NCI-H82 treated with DMSO at 0.1 percent for 48 hours (cell line): ENCODE measurements at regions not wholly inside any gene's neighbourhood (a gene's known extent, or its start where the extent isn't known, plus 50 kb on each side); places are given as distances from the start of the nearest gene placed in this dataset.

ENCODE experiments used
- DNase-seq: peaks from one replicate; lab custom pipeline; 2025; ENCODE audit not compliant: unreplicated experiment; lab: John Stamatoyannopoulos, UW

DNA sequence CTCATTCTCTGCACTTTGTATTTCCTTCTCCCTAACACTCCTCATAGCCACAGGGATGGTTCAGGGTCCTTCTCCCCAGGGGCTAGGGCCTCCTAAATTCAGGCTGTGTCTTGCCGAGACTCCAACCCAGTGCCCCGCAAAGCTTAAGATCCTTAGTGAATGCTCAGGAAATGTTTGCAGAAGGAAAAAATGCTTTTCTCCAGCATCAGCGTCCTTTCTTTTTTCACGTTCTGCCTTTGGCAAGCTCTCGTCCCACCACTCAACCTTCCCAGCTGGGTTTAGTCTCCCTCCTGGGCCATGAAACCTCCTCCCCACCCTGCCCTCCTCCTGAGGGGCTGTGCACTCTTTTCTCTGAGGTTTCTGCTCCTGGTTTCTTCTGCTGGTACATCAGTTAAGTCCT is 503.8 kb upstream of the B3GAT1 start:
- DNase-seq = no peak

DNA sequence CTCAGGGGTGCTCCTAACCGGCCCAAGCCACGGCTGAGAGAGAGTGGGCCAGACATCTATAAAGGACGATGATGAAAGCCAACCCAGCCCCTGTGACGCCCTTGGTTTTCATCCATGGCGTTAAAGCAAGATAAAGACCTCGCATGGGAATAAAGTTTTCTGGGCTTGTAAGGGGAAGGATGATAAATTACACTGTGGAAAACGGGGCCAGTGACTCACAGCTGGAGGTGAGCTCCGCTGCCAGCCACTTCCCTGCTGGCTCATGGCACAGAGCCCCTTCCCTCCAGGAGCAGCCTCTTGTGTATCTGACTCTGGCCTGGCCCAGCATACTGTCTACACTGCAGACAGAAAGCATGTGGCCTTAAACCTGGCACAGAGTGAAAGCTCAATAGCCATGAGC is 503.2 kb upstream of the B3GAT1 start:
- DNase-seq = no peak

DNA sequence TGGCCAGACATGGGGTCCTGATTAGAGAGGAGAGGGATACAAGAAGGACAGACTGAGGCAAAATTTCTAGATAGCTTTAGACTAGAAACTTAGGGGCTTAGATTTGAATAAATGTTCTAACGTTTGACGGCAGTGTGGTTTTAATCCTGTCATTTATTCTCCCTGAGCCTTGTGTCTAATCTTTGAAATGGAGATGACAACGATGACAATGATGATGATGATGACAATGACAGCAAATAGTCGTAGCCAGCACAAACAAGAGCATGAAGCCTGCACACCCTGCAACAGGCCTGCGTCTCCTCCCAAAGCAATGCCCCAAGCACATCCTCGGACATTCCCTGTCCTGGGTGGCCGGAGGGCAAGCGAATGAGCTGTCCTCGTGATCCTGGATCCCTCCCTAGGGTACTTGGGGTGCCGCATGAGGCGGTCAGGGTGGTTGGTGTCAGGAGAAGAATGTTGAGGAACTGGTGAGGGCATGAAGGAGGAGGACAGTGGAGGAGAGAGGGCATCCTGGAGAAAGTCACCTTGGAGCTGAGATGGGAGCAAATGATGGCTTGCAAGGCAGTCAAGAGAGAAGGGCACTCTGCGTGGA is 502.1 kb upstream of the B3GAT1 start:
- DNase-seq = no peak

DNA sequence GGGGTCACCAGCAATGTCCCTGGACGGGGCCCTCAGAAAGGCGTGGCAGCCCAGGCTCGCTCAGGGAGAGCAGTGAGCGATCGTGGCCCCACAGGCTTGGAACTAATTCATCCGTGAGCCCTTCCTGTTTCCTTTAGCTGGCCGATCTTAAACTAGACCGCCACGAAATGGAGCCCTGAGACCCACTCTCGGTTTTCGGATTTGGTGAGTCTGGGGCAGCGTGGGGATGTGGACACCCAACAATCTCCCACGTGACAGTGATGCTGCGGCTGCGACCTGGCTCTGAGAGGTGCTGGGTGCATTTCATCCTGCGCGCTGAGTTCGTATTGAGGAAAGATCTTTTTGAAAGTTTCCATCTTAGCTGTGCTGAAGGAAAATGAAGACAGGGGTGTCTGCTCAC is 501.3 kb upstream of the B3GAT1 start:
- no peak for DNase-seq

DNA sequence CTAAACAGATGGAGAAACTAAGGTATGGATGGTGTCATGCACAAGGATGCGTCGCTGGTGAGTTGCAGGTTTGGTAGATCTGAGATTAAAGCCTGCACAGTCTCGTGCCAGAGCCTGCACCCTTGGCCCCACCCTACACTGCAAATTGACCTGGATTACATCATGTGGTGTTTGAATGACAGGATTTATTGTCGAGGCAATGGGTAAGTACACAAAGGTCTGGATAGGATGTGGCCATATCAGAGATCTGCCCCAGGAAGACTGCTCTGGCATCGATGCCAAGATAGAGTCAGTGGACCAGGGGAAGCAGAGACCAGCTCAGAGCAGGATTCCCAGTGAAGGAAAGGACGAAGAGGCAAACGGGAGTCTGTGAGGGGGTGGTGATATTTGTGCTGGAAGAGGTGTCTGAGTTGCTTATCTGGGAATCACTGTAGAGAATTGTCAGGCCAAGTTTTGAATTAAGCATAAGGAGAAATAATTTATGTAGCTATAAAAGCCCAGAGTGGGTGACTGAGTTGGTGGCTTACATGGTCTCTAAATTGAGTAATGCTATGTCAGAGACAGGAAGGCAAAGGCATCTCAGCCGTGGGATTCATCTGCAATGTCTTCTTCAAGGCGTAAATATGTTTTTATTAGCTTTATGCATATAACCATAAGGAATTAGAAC is 499.6 kb upstream of the B3GAT1 start:
- DNase-seq = no peak

DNA sequence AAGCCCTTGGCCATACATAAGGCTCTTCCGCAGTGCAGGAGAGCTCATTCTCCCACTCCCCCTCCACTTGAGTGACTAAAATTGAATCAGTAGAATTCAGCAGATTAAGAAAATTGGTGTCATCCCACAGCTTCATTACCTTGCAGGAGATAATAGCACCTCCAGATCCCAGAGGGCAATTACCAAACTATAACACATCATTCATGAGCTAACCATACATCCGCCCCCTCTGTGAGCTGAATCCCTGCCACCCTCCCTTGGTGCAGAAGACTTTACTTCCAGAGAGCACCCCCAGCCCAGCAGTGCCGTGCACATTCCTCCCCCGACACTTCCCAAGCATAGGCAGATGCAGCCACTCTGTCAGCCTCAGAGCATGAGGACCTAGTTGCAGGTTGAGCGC is 496.5 kb upstream of the B3GAT1 start:
- no peak for DNase-seq

DNA sequence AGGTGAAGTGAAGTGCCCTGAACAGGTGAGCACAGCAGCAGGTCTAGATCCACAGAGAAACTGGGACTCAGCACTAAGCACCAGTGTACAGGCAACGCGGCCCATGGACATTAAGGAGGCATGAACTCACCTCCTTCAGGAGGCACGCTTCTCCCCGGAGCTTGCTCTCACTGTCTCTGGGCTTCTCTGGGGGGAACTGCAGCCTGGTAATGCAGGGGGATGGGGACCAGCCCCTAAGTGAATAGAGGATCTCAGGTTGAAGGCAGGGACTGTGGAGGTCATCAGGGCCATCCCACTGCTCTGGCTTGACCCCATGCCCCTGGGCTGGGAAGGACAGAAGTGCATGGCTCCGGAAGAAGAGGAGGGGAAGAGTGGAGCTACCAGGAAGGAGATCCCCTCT is 495.6 kb upstream of the B3GAT1 start:
- DNase-seq = no peak

DNA sequence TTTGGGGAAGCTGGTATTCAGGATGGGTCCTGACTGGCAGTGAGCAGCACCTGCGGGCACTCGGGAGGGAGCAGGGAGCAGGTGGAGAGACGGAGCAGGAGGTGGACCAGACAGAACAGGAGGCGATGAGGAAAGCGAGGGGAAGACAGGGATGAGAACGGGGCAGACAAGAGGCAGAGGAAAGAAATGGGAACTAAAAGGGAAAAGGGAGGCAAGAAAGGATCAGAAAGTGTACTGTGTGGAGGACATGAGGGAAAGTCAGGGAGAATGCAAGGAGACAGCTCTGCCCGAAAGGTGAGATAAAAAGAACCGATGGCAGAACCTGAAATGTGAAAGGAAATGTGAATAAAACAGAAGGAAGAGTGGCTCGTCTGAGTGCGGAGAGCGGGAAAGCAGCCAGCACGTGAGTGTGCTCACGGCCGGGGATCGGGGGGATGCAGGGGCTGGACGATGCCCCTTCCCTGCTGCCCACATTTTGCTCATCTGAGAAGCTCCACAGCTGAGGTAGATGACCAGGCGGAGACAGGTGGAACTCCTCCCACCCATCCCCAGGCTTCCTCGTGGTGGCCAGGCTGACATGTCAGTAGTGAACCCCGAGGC is 494.4 kb upstream of the B3GAT1 start:
- no peak for DNase-seq

DNA sequence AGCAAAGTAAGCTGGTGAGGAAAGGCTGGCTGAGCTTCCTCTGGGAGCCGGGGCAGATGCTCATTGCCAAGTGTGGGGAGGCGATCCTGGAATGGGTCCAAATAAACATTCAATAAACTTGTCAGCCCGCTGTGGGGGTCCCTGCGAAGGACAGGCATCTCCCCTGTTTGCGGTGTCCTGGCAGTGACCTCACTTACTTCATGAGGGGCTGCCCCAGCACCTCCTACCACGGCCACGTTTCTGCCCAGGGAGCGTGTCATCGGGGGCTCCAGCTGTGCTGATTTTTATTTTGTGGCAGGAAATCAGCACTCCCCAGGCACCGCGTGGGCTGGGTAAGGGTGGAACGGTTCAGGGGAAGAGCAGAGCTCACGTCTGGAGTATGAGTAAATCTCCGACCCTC is 493.9 kb upstream of the B3GAT1 start:
- no peak for DNase-seq

DNA sequence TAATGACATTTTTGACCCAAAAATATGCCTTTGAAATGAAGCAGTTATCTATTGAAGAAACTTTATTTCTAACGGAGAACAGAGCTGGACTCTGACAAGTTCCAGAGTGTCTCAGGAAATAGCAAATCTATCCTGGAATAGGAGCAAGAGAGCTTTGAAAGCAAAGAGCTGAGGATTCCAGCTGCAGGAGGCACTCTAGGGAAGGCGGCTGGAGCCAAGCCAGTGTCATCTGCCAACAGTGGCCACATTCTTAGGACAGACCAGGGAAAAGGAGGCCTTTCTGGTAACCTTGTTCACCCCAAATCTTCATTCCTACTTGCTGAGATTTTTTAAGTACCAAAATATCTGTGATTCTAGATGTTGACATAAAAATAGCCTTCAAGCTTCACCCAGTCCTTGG is 493.5 kb upstream of the B3GAT1 start:
- DNase-seq = no peak

DNA sequence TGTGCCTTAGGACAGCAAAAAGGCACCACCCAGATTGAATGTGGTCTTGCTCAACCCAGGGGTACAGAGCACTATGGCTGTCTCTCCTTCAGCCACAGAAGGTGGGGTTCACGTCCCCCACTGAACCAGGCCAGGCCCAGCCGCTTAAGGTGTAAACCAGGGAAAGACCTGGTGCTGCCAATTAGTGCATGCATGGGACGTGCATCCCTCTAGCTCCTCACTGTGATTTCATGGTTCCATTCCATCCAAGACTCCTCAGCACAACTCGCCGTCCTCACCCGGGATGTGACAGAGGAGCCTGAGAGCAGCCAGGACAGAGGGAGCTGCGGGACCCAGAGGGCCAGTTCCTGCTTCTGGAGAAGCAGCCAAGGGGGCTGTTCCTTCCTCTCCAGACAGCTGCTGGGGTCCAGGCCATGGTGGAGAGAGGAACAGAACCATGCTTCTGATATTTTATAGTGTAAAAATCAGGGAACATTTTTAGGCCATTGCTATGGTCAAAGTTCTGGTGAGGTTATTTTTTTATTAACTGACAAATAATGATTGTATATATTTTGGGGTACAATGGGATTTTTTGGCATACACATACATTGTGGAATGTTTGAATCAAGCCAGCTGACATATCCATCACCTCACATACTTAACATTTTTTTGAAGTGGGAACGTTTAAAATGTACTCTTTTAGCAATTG is 492.2 kb upstream of the B3GAT1 start:
- DNase-seq = no peak

DNA sequence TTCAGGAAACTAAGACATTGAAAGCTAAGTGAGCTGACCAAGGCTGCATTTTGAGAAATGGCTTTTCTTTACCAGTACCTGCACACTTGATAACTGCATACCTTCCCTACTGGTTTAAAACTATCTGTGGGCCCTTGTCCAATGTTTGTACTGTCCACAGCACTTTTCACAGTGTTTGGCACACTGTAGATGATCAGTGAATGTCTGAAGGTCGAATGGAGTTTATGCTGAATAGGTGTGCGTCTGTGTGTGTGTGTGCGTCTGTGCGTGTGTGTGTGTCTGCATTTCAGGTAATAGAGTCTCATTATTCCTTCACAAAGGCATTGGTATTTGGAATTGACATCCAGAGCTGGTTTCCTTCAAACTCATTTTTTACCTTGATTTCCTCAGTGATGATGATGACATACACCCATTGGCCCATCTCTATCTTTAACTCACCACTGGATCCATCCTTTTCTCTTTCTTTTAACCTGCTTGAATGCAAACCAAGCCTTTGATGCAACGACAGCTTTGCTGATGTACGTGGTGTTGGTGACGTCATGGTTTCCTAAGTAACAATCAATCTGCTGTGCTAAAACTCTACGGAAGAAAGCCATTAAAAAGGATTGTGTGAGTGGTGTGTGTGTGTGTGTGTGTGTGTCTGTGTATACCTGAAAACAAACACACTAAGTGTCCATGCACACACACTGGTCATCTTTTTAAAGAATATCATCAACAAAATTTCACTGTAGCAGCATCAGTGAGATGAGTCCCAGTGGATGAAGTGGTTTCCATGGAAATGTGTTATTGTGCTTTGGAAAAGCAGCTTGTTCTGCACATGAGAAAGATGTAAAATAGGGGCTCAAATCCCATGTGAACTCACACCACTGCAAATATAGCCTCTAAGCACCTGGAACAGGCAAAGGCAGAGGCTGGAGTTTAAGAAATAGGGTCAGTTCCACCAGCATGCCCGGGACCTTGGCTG is 490.2 kb upstream of the B3GAT1 start:
- no peak for DNase-seq

DNA sequence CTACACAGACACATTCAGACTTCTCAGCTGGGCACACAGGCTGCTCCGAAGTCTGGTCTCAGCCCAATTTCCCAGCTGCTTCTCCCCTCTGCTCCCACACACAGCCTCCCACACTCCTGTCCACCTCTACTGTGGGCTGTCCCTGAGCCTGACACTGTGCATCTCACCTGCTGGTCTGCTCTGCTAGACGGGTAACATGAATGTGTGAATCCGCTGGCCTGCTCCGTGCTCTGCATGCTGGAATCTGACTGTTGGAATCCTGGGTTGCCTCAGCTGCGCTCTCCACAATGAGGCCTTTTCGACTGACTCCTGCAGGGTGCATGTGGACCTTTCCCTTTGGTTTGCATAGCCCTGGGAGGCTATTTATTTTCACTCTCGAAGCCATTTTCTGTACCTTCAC is 489.5 kb upstream of the B3GAT1 start:
- no peak for DNase-seq

DNA sequence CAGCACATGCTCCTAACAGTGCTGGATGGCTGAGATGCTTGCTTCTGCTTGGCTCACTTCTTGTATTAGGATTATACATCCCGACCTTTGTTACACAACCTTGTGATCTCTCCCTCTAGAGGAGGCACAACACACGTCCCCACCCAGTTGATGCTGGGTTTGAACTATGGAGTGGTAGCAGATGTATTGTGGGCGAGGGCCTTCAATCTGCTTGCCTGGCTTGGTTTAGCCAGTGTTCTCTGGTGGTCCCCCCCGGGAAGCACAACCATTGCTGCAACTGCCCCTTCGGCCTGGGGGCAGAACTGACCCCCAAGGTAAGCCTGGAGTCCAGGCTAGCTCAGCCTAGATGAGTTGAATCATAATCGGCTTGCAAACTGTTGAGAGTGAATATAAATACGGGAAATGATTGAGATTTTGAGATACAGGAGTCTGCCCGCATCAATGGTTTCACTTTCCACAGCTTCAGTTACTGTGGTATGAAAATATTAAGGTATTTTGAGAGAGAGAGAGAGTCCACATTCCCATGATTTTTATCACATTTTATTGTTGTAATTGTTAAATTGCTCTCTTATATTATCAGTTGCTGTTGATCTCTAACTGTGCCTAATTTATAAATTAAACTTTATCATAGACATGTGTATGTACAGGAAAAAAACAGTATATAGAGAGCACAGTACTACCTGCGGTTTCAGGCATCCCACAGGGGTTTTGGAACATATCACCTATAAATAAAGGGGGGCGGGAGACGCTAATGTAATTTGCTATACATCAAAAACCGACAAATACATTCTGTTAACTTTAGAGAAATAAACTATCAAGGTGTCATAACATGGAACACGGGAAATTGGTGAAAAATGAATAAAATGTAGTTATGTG is 482.0 kb upstream of the B3GAT1 start:
- DNase-seq = no peak

DNA sequence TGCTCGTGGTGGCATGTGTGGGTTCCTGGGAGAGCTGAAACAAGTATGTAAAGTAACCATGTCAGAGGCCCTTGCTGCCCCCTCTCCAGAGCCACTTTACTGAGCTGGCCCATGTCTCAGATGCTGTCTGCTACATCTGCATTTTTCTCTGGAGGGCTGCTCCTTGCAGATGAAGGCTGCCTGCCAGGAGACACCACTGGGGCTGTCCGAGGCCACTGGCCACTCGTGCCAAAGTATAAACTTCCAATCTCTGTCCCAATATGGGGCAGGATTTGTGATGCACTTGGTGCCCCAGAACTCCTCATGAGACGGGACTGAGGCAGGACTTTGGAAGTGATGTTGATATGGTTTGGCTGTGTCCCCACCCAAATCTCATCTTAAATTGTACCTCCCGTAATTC is 478.4 kb upstream of the B3GAT1 start:
- no peak for DNase-seq

DNA sequence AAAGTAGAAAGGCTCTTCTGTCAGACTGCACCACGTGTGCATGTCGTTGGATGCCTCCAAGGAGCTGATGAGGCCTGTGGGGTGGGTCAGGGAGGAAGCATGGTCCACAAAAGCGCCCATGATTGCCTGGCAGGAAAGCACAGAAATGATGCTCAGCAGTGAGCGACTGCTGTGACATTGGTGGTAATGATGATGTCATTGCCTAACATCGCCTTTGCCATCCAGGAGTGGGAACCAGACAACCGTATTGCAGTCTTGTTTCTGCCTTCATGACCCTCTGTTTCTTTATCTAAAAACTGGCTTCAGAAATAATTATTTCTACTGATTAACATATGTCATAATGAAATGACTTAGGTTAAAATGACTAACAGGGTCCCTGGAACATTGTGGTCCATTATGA is 477.8 kb upstream of the B3GAT1 start:
- DNase-seq = no peak

DNA sequence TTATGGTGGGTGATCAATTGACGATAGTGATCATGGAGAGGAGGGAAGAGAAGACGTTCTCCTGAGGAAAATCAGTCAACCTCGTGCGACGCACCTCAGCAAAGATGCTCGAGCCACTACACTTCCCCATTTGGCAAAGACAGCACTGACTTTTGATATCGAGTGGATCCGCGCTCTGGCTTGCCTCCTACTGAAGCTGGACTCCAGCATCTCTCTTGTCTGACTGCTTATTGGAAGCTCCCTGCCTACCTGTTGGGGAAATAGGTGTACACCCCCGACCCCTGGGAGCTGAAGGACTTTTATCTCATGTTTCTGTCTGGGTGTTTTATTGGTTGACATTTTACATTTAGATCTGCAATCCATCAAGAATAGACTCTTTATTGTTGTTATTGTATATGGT is 476.8 kb upstream of the B3GAT1 start:
- DNase-seq = no peak

DNA sequence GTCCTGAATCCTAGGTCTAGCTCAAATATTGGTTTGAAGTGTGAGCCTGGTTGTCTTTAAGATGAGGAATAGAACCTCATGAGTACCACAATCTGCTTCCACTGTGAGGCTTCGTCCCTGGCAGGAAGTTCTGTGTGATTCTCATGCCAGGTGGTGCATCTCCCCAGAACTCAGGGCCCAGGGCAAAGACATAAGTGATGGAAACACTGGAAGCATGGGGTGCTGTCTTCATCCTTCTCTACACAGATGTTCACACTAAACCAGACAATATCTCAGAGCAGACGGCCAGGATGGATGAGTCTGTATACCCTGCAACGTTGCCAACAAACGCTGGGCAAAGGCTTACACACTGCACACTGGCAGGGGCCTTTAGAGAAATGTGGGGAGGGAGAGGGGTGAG is 475.9 kb upstream of the B3GAT1 start:
- no peak for DNase-seq

DNA sequence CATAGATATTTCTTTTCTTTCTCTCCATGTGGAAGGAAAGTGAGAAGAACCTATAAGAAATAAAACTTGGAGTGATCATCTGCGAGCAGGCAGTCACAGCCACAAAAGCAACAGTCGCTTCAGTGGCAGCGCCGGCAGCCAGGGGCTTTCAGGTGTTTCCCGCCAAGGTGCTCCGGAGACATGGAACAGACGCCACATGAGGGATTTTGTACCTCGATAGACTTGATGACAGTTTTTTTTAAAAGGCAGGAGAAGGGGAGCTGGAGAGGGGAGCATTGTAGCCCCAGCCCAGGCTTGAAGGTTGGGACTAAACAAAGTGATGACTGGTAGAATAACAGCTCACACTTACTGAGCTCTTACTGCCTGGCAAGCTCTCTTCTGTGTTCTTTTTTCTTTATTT is 471.4 kb upstream of the B3GAT1 start:
- no peak for DNase-seq

DNA sequence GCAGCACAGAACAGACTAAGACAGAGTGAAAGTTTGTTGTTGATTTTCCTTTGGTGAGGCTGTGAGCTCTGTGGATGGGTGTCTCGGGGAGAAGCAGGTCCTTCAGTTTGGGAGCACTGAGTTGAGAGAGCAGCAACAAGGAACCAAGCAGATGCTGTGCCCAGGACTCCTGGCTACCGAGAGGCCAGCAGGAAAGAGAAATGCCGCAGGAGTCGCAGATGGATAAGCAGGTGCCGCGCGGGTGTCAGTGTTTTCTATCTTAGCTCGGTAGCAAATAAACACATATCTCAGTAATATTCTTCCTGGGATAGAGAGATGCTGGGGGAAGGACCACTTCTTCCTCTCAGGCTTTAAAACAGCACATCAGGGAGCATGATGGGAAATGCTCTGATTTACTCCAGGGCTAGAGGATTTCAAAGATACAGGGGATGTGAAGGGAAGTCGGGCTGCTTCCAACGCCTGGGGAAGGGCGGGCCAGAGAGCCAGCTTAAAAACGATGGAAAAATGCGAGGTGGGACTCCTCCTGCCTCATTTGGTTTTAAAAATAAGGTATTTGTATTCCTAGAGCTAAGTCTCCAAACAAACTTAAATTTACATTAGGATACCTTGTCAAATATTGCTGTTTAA is 470.7 kb upstream of the B3GAT1 start:
- no peak for DNase-seq
